Stimulated activated CD4-positive, alpha-beta T cell treated with anti-CD3 and anti-CD28 coated beads, Interleukin-2, amount 100 ng/mL, for 48 hours (primary cell): ENCODE measurements at regions not wholly inside any gene's neighbourhood (a gene's known extent, or its start where the extent isn't known, plus 50 kb on each side); places are given as distances from the start of the nearest gene placed in this dataset.
"Not testable (repeated sequence)": the region's sequence is repeated elsewhere in the genome, so short reads cannot be mapped to it uniquely, and the experiment has no call there.

Experiments used
- DNase-seq, 2 donors: peaks; one replicate each; pipeline ENCODE4 v3.0.0-alpha.2; 2020

GRCh38 chr4:132269303-132269990 is 879.6 kb upstream of the PCDH10 start:
- DNase-seq: no peak

- no peak for DNase-seq
Measured at GRCh38 chr4:132275583-132276121, 873.4 kb upstream of the PCDH10 start.

- no peak for DNase-seq
Measured at GRCh38 chr4:132276185-132276584, 872.9 kb upstream of the PCDH10 start.

- DNase-seq: no peak
Measured at GRCh38 chr4:132276989-132277388, 872.1 kb upstream of the PCDH10 start.

GRCh38 chr4:132281733-132282132 is 867.4 kb upstream of the PCDH10 start:
- DNase-seq: no peak

GRCh38 chr4:132284910-132285426 is 864.1 kb upstream of the PCDH10 start:
- DNase-seq: no peak

- DNase-seq: no peak
Measured at GRCh38 chr4:132297346-132297745, 851.7 kb upstream of the PCDH10 start.

GRCh38 chr4:132299841-132300240 is 849.3 kb upstream of the PCDH10 start:
- no peak for DNase-seq

- DNase-seq: no peak
Measured at GRCh38 chr4:132312521-132312920, 836.6 kb upstream of the PCDH10 start.

GRCh38 chr4:132313852-132314251 is 835.2 kb upstream of the PCDH10 start:
- no peak for DNase-seq

GRCh38 chr4:132316738-132317137 is 832.4 kb upstream of the PCDH10 start:
- no peak for DNase-seq

- no peak for DNase-seq
Measured at GRCh38 chr4:132317923-132318322, 831.2 kb upstream of the PCDH10 start.

GRCh38 chr4:132328761-132329160 is 820.3 kb upstream of the PCDH10 start:
- no peak for DNase-seq

GRCh38 chr4:132330994-132331393 is 818.1 kb upstream of the PCDH10 start:
- DNase-seq: no peak

GRCh38 chr4:132332932-132333723 is 816.0 kb upstream of the PCDH10 start:
- DNase-seq: no peak

- no peak for DNase-seq
Measured at GRCh38 chr4:132333724-132334047, 815.4 kb upstream of the PCDH10 start.

- DNase-seq: no peak
Measured at GRCh38 chr4:132334081-132334480, 815.0 kb upstream of the PCDH10 start.

- DNase-seq: no peak
Measured at GRCh38 chr4:132344924-132345828, 803.9 kb upstream of the PCDH10 start.

- no peak for DNase-seq
Measured at GRCh38 chr4:132346016-132346415, 803.1 kb upstream of the PCDH10 start.

GRCh38 chr4:132351606-132352005 is 797.5 kb upstream of the PCDH10 start:
- not testable (repeated sequence) for DNase-seq

GRCh38 chr4:132382243-132382642 is 766.9 kb upstream of the PCDH10 start:
- no peak for DNase-seq

- DNase-seq: no peak
Measured at GRCh38 chr4:132383571-132384199, 765.4 kb upstream of the PCDH10 start.

GRCh38 chr4:132384709-132385108 is 764.4 kb upstream of the PCDH10 start:
- no peak for DNase-seq
